Endothelial cell (in vitro differentiated cells): ENCODE measurements at regions not wholly inside any gene's neighbourhood (a gene's known extent, or its start where the extent isn't known, plus 50 kb on each side); places are given as distances from the start of the nearest gene placed in this dataset.

ENCODE experiments used
- DNase-seq: peaks from one replicate; pipeline ENCODE4 v3.0.0; 2021; ENCODE audit warnings: low spot score
- H3K27ac Mint-ChIP-seq: one replicate; pipeline ENCODE4 v1.8.0; 2021; ENCODE audit warnings: mixed read lengths, inconsistent platforms; ENCODE audit not compliant: unreplicated experiment
- H3K27me3 Mint-ChIP-seq: one replicate; pipeline ENCODE4 v1.8.0; 2021; ENCODE audit warnings: mild to moderate bottlenecking, moderate library complexity, mixed read lengths, inconsistent platforms; ENCODE audit not compliant: unreplicated experiment
- H3K36me3 Mint-ChIP-seq: one replicate; pipeline ENCODE4 v1.8.0; 2021; ENCODE audit warnings: mild to moderate bottlenecking, low read depth, mixed read lengths, inconsistent platforms; ENCODE audit not compliant: unreplicated experiment
- H3K4me1 Mint-ChIP-seq: one replicate; pipeline ENCODE4 v1.8.0; 2021; ENCODE audit warnings: mild to moderate bottlenecking, mixed read lengths, inconsistent platforms; ENCODE audit not compliant: unreplicated experiment
- H3K4me3 Mint-ChIP-seq: one replicate; pipeline ENCODE4 v1.8.0; 2021; ENCODE audit warnings: mild to moderate bottlenecking, mixed read lengths, inconsistent platforms; ENCODE audit not compliant: unreplicated experiment
- H3K9me3 Mint-ChIP-seq: one replicate; pipeline ENCODE4 v1.8.0; 2021; ENCODE audit warnings: mixed read lengths, inconsistent platforms; ENCODE audit not compliant: unreplicated experiment
- TF ChIP-seq, protein P1 (sequence below): fragments of 200-600 bp; sonication (generic); IDR thresholded peaks from one replicate; pipeline ENCODE4 v1.5.0; 2021; ENCODE audit warnings: antibody characterized with exemption; ENCODE audit not compliant: unreplicated experiment

DNA sequence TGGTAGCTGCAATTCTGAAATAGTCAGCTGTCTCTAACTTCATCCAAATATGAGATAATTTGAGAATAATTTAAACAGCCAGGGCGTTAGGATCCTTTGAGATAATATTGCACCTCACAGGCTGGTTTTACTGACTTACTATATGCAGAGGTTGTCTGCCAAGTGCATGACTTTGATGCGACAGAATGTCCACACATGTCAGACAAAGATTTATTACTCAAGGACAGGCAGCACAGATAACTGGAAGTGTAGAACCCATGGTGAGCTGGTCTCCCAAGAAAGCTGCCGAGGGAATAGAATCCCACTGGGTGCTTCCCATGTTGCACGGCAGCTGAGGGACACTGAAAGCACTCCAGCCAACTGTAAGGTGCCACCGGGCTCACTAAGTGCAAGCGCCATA is 166.2 kb upstream of the GALNTL6 start:
- Mint-ChIP-seq H3K27me3 (peaks cover 1% of the 10 kb centered on the region), H3K4me3 (no peak overlapping the region), H3K9me3 (no peaks in the 10 kb centered on the region), H3K4me1 (no peaks in the 10 kb centered on the region), H3K27ac (no peak overlapping the region), H3K36me3 (no peaks in the 10 kb centered on the region)
- TF ChIP-seq, protein P1, sequence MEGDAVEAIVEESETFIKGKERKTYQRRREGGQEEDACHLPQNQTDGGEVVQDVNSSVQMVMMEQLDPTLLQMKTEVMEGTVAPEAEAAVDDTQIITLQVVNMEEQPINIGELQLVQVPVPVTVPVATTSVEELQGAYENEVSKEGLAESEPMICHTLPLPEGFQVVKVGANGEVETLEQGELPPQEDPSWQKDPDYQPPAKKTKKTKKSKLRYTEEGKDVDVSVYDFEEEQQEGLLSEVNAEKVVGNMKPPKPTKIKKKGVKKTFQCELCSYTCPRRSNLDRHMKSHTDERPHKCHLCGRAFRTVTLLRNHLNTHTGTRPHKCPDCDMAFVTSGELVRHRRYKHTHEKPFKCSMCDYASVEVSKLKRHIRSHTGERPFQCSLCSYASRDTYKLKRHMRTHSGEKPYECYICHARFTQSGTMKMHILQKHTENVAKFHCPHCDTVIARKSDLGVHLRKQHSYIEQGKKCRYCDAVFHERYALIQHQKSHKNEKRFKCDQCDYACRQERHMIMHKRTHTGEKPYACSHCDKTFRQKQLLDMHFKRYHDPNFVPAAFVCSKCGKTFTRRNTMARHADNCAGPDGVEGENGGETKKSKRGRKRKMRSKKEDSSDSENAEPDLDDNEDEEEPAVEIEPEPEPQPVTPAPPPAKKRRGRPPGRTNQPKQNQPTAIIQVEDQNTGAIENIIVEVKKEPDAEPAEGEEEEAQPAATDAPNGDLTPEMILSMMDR, result no peak
- no peak for DNase-seq

DNA sequence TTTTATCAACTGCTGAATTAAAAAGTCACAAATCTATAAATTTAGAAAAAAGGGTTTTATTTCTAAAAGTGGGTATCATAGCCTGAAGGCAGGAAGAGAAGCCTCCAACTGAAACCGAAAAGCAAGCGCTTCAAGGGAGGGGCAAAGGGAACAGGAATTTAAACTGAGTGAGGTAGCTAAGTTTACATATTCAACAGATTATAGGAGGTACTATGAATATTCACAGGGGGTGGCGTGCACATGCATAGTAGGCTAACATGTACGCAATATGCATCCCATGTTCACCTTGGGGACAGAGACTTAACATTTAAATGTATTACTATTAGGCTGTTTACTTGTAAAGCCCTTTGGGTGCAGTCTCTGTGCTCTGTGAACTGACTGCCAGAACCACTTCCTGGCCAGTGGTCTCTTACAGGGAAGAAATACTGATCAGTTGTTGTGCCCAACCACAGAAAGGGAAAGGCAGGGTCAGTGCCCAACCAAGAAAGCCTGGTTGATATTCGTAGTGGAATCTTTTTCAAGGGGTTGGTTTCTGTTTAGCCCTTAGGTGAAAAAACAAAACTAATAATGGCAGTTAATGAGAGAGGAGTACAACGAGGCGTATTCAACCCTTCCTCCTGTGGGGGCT is 168.7 kb upstream of the GALNTL6 start:
- DNase-seq, result no peak
- Mint-ChIP-seq H3K27ac (no peak overlapping the region), H3K4me1 (no peaks in the 10 kb centered on the region), H3K36me3 (no peaks in the 10 kb centered on the region), H3K4me3 (no peak overlapping the region), H3K27me3 (peaks cover 1% of the 10 kb centered on the region), H3K9me3 (no peaks in the 10 kb centered on the region)
- TF ChIP-seq, protein P1, result no peak

DNA sequence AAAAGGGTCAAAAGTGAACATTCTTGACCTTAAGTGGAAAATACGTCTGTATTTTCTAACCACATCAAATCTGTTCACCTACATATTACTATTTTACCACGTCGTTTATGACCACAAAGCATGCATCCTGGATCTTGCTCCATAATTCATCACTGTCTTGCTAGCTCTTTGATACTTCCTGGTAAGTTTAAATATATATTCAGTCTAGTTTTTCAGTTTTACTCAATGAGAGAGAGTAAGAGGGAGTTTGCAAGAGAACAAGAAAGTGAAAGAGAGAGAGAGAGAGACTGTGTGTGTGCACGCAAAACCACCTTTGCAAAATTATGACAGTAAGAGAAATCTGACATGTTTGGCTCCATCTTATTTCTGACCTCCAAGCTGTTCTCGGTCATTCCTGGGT is 173.7 kb upstream of the GALNTL6 start:
- DNase-seq, result no peak
- Mint-ChIP-seq H3K27me3 (no peaks in the 10 kb centered on the region), H3K4me1 (no peaks in the 10 kb centered on the region), H3K9me3 (no peaks in the 10 kb centered on the region), H3K36me3 (no peaks in the 10 kb centered on the region), H3K4me3 (no peak overlapping the region), H3K27ac (no peak overlapping the region)
- TF ChIP-seq, protein P1, result no peak

DNA sequence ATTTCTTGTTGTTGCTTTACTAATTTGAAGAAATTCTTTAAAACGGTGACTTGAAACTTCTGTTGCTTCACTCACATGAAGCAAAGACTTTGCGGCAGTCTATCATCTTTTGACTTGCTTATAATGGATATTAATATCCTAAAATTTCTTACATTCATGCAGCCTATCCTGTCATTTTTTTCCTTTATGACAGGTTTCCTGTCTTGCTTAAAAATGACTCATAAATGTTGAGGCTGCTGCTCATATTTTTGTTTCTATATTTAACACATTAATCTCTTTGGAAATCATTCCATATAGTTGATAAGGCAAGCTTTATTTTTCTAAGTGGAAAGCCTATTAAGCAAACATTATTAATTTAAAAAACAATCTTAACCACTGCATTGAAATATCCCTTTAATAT is 176.6 kb upstream of the GALNTL6 start:
- TF ChIP-seq, protein P1, result no peak
- no peaks in the 10 kb centered on the region for H3K9me3 Mint-ChIP-seq
- no peak overlapping the region for H3K4me3 Mint-ChIP-seq
- DNase-seq, result no peak
- no peaks in the 10 kb centered on the region for H3K4me1 Mint-ChIP-seq
- H3K27ac Mint-ChIP-seq, result no peak overlapping the region
- no peaks in the 10 kb centered on the region for H3K27me3 Mint-ChIP-seq
- no peaks in the 10 kb centered on the region for H3K36me3 Mint-ChIP-seq

DNA sequence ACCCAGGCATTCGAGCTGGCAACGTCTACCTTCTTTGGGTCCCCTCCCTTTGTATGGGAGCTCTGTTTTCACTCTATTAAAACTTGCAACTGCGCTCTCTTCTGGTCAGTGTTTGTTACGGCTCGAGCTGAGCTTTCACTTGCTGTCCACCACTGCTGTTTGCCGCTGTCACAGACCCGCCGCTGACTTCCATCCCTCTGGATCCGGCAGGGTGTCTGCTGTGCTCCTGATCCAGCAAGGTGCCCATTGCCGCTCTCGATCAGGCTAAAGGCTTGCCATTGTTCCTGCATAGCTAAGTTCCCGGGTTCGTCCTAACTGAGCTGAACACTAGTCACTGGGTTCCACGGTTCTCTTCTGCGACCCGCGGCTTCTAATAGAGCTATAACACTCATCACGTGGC is 183.5 kb upstream of the GALNTL6 start:
- Mint-ChIP-seq H3K27ac (no peak overlapping the region), H3K4me1 (no peaks in the 10 kb centered on the region), H3K27me3 (no peaks in the 10 kb centered on the region), H3K4me3 (no peak overlapping the region), H3K36me3 (no peaks in the 10 kb centered on the region), H3K9me3 (no peaks in the 10 kb centered on the region)
- no peak for DNase-seq
- TF ChIP-seq, protein P1, result no peak
